Bronchial epithelial cell (primary cell): ENCODE measurements at regions not wholly inside any gene's neighbourhood (a gene's known extent, or its start where the extent isn't known, plus 50 kb on each side); places are given as distances from the start of the nearest gene placed in this dataset.
"Not testable (repeated sequence)": the region's sequence is repeated elsewhere in the genome, so short reads cannot be mapped to it uniquely, and the experiment has no call there.

Experiments used
- DNase-seq: peaks from one replicate; pipeline ENCODE4 v3.0.0-alpha.2; 2010; ENCODE audit warnings: low read depth
- FAIRE-seq: peaks from 2 replicates; lab custom pipeline; 2011; peaks lifted over from hg19 to GRCh38; lab: Jason Lieb, UNC
- H3K27me3 ChIP-seq: 2 replicates; pipeline ENCODE4 v1.5.1; 2011; ENCODE audit warnings: low read length; ENCODE audit not compliant: control insufficient read depth, insufficient read depth
- H3K36me3 ChIP-seq: 2 replicates; pipeline ENCODE4 v1.5.1; 2011; ENCODE audit warnings: low read length; ENCODE audit not compliant: control insufficient read depth, insufficient read depth
- H3K4me3 ChIP-seq: 2 replicates; pipeline ENCODE4 v1.5.1; 2011; ENCODE audit warnings: mild to moderate bottlenecking, low read depth, low read length, control low read depth
- CTCF ChIP-seq: IDR thresholded peaks from 2 replicates; pipeline ENCODE4 v1.5.1; 2011; ENCODE audit warnings: mild to moderate bottlenecking, moderate library complexity, low read length, control low read depth, inconsistent platforms; ENCODE audit not compliant: insufficient read depth, severe bottlenecking

GRCh38 chr5:38692781-38693527 lies 136.5 kb upstream of the LIFR start:
- Histone ChIP-seq H3K36me3 (no peaks in the 10 kb centered on the region), H3K4me3 (no peak overlapping the region), H3K27me3 (no peaks in the 10 kb centered on the region)
- no peak for TF ChIP-seq CTCF
- FAIRE-seq = no peak
- no peak for DNase-seq

- no peaks in the 10 kb centered on the region for H3K36me3 ChIP-seq
- H3K4me3 ChIP-seq = no peak overlapping the region
- H3K27me3 ChIP-seq = no peaks in the 10 kb centered on the region
- FAIRE-seq (no peak), DNase-seq (no peak)
- TF ChIP-seq CTCF = no peak
Measured at GRCh38 chr5:38695021-38695958, 138.8 kb upstream of the LIFR start.

- TF ChIP-seq CTCF = no peak
- DNase-seq = no peak
- H3K27me3 ChIP-seq = no peaks in the 10 kb centered on the region
- FAIRE-seq = no peak
- no peaks in the 10 kb centered on the region for H3K36me3 ChIP-seq
- no peak overlapping the region for H3K4me3 ChIP-seq
Measured at GRCh38 chr5:38697013-38697412, 140.6 kb upstream of the LIFR start.

GRCh38 chr5:38705529-38705928 lies 140.3 kb upstream of the OSMR start:
- DNase-seq, H3K4me3 ChIP-seq, H3K36me3 ChIP-seq, FAIRE-seq, H3K27me3 ChIP-seq: not testable (repeated sequence)

GRCh38 chr5:38706376-38706775 lies 139.4 kb upstream of the OSMR start:
- no peak overlapping the region for H3K4me3 ChIP-seq
- no peak for FAIRE-seq
- no peak for TF ChIP-seq CTCF

More at GRCh38 chr5:38706376-38706775, 139.4 kb upstream of the OSMR start:
- Histone ChIP-seq H3K36me3 (no peaks in the 10 kb centered on the region), H3K27me3 (no peaks in the 10 kb centered on the region)
- no peak for DNase-seq
